T-helper 1 cell treated with Interleukin-12 subunit alpha and Interleukin-12 subunit beta and Interleukin-4 antibody, amounts not matched to agents 30 ng/mL and 1 ng/mL, for 36 hours (primary cell): ENCODE measurements at regions not wholly inside any gene's neighbourhood (a gene's known extent, or its start where the extent isn't known, plus 50 kb on each side); places are given as distances from the start of the nearest gene placed in this dataset.
"Not testable (repeated sequence)": the region's sequence is repeated elsewhere in the genome, so short reads cannot be mapped to it uniquely, and the experiment has no call there.

Experiments used
- intact Hi-C: fragments of 100-400 bp; cut with micrococcal nuclease; formaldehyde crosslinking; loops from one replicate; pipeline ENCODE4 v1.15.1; 2024

- intact Hi-C loops = no loop called here
These were observed 1657.8 kb downstream of the MRPL39 start for GRCh38 chr21:23949493-23949892.

DNA sequence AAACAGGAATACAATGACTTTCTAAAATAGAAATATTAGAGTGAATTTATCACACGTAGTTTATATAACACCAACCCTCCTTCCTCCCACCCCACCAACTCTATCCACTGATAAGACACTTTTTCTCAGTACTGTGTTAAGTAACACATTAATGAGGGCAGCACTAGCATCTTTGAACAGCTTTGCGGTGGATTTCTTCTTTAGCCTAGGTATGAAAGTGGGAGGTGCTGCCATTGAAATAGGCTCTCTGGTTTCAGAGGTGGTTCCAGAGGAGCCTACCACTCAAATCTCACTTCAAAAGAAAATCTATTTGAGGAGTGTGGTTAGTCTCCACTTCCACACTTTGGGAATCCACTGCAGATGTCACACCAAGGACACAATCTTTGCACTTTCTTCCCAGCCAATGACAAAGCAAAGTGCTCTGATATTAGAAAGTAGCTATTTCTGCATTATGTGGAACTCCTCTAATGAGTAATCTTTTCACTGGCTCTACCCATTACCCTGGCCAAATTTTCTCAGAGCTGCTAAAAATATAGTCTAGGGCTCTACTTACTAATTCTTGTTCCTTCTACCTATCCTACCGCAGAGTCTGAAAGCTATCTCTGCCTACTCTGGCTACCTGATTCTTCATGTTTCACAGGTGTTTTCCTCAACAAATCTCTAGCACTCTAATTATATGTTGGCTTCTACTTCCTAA, 1667.8 kb downstream of the MRPL39 start:
- intact Hi-C loops = no loop called here

- intact Hi-C loops = loop anchor here (1.0 to 2.0 kb wide), 2 partner anchors 31 to 44 kb away; no protein-coding TSS in a partner anchor
These were observed 1670.3 kb downstream of the MRPL39 start for GRCh38 chr21:23936991-23937390.

DNA sequence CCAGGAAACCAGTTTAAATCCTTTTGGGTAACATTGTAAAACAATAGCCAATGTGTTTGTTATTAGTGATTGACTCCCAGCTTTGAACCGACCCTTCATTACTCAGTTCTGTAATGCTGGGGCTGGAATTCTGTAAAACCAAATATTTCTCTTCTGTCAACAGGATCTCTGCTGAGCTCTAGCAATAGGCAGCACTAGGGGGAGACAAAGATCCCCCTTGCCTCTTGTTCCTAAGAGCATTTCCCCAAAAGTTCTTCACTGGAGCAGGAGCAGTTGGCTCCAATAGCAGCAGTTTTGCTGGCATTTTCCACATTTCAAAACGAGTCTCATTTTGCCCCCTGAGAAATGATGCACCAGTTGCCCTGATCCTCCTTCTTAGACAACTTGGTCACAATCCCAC, 1671.1 kb downstream of the MRPL39 start:
- intact Hi-C loops = loop anchor here (1.0 to 2.0 kb wide), 2 partner anchors 32 to 43 kb away; no protein-coding TSS in a partner anchor

DNA sequence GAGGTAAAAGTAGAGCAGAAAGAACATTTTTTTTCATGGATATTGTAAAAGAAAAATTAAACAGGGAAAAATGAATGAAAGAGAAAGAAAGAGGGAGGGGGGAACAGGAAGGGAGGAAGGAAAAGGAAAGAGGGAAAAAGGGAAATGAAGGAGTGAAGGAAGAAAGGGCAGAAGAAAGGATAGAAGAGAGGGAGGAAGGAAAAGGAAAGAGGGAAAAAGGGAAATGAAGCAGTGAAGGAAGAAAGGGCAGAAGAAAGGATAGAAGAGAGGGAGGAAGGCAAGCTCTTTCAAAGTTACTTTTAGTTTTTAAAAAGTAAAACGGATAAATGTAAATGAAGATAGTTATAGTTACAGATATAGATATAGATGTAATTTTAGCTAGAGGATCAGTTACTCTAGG, 1676.7 kb downstream of the MRPL39 start:
- intact Hi-C loops = no loop called here

GRCh38 chr21:23926430-23926829, 1680.9 kb downstream of the MRPL39 start:
- intact Hi-C loops = not testable (repeated sequence)

GRCh38 chr21:23921670-23922418, 1685.4 kb downstream of the MRPL39 start:
- intact Hi-C loops = no loop called here

- intact Hi-C loops = no loop called here
These were observed 1706.6 kb downstream of the MRPL39 start for GRCh38 chr21:23900727-23901126.

- intact Hi-C loops = no loop called here
These were observed 1707.7 kb downstream of the MRPL39 start for GRCh38 chr21:23899561-23899960.

DNA sequence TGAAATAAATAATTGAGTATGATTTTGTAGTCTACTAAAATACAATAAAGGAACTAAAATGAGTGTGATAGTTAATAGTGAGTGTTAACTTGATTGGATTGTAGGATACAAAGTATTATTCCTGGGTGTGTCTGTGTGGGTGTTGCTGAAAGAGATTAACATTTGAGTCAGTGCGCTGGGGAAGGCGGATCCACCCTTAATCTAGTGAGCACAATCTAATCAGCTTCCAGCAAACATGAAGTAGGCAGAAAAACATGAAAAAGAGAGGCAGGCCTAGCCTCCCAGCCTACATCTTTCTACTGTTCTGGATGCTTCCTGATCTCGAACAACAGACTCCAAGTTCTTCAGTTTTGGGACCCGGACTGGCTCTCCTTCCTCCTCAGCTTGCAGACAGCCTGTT, 1716.6 kb downstream of the MRPL39 start:
- intact Hi-C loops = no loop called here

- intact Hi-C loops = no loop called here
These were observed 1719.5 kb downstream of the MRPL39 start for GRCh38 chr21:23887725-23888306.

DNA sequence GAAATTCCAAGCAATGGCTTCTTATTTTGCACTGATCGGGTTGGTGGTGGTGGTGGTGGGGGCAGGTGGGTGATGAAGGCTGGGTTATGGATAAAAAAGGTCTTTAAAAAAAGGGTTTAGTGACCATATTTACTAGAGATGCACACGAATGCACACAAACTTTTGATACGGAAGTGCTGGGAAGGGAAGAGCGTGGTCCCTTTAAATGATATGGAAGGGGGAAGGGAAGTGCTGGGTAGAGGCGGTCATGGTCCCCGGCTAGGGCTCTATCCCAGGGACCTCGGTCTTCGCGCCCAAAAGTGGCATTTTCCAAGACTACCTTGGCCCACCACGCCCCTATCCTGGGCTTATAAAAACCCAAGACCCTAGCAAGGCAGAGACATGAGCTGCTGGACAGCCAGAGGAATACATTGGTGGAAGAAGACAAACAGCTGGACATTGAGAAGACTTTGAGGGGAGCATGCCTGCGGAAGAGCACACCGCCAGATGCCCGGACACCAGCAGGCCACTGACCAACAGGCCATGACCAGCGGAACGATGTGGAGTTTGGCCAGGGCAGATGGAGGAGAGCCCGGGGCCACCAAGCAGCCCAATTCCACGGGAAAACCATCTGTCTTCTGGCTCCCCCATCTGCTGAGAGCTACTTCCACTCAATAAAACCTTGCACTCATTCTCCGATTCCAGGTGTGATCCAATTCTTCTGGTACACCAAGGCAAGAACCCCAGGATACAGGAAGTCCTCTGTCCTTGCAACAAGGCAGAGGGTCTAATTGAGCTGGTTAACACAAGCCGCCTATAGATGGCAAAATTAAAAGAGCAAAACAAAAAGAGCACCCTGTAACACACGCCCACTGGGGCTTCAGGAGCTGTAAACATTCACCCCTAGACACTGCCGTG, 1720.2 kb downstream of the MRPL39 start:
- intact Hi-C loops = no loop called here

DNA sequence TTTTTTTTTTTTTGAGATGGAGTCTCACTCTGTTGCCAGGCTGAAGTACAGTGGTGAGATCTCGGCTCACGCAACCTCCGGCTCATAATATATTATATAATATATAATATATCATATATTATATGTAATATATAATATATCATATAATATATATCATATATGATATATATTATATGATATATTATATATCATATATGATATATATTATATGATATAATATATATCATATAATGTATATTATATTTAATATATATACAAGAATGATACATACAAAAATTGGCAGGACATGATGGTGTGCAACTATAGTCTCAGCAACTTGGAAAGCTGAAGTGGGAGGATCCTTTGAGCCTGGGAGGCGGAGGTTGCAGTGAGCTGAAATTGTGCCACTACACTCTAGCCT, 1725.5 kb downstream of the MRPL39 start:
- intact Hi-C loops = no loop called here

DNA sequence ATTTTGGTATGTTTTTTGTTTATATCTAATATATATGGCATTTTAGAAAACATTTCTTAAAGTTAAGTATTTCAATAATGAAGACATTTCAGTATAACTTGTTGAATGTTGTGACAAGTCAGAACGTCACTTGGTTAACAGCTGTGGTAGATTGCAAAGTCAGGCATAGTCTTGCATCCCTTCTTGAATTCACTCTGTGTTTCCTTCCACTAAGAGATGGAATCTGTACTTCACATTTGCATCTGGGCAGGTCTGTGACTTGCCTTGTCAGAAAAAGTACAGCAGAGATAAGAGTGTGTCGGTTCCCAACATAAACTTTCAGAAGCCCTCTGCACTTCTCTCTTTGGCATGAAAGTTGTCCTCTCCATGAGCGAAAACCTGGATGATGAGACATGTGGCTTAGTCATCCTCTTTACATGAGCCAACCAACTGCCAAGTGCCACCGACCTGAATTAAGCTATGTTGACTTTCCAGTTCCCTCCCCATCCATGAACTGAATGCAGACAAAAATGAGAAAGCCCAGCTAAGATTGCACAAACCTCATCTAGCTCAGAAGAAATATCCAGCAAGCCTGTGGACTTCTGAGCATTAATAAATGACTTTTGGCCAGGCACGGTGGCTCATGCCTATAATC, 1730.2 kb downstream of the MRPL39 start:
- intact Hi-C loops = no loop called here

DNA sequence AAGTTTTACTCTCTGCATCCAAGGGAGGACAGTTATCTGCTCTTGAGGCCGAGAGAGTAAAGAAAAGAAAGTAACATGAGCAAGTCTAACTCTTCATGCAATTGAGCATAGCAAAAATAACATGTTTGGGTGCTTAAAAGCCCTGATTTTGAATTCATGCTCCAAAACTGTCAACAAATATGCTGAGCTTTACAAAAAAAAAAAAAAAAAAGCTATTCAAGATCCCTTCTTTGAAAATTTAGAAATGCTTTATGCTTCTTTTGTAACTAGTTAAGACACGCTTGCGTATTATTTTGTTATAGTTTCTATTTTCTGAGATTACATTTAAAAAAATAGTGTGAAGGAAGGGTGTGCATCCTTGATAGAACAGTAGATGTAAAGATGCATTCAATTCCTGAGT, 1733.0 kb downstream of the MRPL39 start:
- intact Hi-C loops = no loop called here

DNA sequence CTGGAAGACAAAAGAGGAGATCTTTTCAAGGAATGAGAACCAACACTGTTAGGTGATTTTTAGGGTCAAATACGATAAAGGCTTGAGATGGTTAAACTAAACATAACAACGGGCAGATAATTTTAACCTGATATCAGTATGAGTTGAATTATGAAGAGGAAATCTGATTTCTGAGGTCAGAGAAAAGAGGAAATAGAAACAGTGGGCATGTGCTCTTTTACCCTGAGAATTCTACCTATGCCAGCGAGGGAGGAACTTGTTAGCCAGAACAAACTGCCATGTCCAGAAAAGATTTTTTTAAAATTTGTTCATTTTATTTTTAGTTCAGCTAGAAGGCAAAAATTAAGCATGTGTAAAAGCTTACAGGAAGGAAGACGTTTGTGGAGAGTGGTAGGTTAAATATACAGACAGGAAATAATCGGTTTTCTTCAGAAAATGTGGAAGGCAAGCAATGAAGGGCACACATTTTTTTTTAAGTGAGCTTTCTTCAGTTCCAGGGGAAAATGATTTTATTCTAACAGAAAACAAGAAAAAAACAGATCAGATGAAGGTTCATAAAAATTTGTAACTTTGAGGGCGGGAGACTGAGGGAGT, 1745.3 kb downstream of the MRPL39 start:
- intact Hi-C loops = no loop called here

- intact Hi-C loops = no loop called here
These were observed 1748.4 kb downstream of the MRPL39 start for GRCh38 chr21:23858878-23859277.

DNA sequence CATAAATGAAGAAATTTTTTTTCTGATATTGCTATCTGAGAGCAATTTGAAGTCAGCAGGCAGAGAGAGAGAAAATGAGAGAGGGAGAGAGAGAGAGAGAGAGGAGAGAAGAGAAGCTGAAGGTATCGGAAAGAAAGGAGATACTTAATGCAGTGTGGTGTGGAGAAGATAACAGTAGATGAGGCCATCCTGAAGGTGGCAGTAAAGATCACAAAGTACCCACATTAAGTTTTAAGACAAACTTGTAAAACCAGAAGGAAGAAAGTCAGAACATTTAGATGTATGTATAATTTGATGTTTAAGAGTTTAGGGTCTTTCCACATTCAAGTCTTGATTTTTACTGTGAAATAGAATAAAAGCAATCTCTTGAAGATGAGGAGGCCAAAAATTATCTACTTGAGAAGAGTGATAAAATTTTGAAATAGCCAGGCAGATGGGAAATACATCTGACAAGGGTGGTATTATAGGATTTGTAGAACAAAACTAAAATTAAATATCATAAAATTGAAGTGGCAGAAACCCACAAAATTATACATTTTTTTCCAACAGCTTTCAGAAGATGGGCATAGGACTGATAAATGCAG, 1753.4 kb downstream of the MRPL39 start:
- intact Hi-C loops = loop anchor here (1.0 to 2.0 kb wide), 4 partner anchors 114 to 1533 kb away; no protein-coding TSS in a partner anchor

DNA sequence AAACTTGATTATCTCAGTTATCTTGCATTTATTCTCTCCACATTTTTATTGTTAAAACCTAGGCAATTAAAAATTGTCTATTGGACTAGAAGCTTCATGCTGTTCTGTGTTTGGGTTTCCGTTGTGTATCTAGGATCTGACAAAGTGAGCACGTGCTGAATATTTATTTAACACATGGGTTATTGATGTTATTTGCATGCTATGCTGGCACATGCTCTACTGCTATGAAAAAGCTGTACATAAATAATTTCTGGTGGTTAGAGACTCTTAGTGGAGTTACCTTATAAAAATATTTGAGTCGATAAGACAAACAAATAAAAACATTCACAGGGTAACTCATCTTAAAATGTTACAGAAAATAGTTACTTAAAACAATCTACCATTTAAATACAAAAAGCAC, 1769.7 kb downstream of the MRPL39 start:
- intact Hi-C loops = no loop called here

DNA sequence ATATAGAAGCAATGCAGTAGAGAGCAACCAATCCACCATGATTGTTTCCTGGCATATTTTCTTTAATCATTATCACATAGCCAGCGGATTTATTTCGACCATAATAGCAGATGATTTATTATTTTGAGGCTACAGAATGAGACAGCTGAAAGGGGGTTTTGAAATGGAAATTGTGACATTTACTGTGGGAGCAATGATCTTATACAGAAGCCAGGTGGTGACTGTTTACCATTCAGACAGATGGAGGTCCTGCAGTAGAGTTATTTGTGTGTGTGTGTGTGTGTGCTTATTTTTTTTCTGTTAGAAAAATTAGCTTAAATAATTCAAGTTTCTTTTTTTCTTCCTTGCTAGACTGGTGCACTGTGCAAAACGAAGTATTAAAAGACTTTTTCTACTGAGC, 1784.5 kb downstream of the MRPL39 start:
- intact Hi-C loops = no loop called here
